K562 (cell line): ENCODE measurements at regions not wholly inside any gene's neighbourhood (a gene's known extent, or its start where the extent isn't known, plus 50 kb on each side); places are given as distances from the start of the nearest gene placed in this dataset.

ENCODE experiments used
- ATAC-seq: fragments of 200-7000 bp; cut with Tn5 transposase; 3 replicates; pipeline ENCODE4 v1.9.1; 2020; ENCODE audit warnings: moderate library complexity
- BruUV-seq: library from RNA; stranded (reverse); fragments of 400-500 nt; replicated peaks from 2 replicates; lab custom pipeline; 2021; lab: Mats Ljungman, UMichigan
- CTCF ChIA-PET: fragments of 300-600 bp; formaldehyde crosslinking; extraction: SDS; loops from one replicate; lab custom pipeline; 2021; ENCODE audit warnings: low intra/inter-chr PET ratio; lab: Yijun Ruan, JAX
- POLR2A ChIA-PET: fragments of 300-600, 350-650 bp; sonication (Branson Sonifier 250); formaldehyde crosslinking; extraction: SDS; loops from one replicate; lab custom pipeline; 2021; ENCODE audit warnings: antibody characterized with exemption, inconsistent platforms; lab: Yijun Ruan, JAX
- DNase-seq, 4 experiments: peaks; one replicate each; pipeline versions ENCODE4 v3.0.0 to v3.0.0-alpha.2; 2011 to 2018; ENCODE audit warnings: low spot score in 3 of 4, mixed read lengths in 3 of 4; ENCODE audit errors: extremely low read depth in 1 of 4
- FAIRE-seq: peaks from 2 replicates; lab custom pipeline; 2011; peaks lifted over from hg19 to GRCh38; lab: Jason Lieb, UNC
- H2AFZ ChIP-seq: 2 replicates; pipeline ENCODE4 v1.6.0; 2011; ENCODE audit warnings: low read depth, low read length, control low read depth, inconsistent platforms
- H3K27ac ChIP-seq: fragments of 200-600 bp; 3 replicates; pipeline ENCODE4 v1.8.0; 2011; ENCODE audit warnings: low read depth, mild to moderate bottlenecking, control low read depth, inconsistent platforms, low read length, moderate library complexity, mixed read lengths; ENCODE audit errors: extremely low read depth
- H3K27me3 ChIP-seq, 2 experiments: fragments of 300-600 bp in 1 of 2; 2 replicates in 1 of 2; 3 replicates in 1 of 2; pipeline versions ENCODE4 v1.6.0 to v1.8.0; 2011; ENCODE audit warnings: inconsistent platforms in 2 of 2, low read length in 2 of 2, mild to moderate bottlenecking in 1 of 2, mixed read lengths in 1 of 2, moderate library complexity in 1 of 2; ENCODE audit not compliant: control insufficient read depth in 2 of 2, insufficient read depth in 2 of 2
- H3K36me3 ChIP-seq: fragments of 300-600 bp; 3 replicates; pipeline ENCODE4 v1.8.0; 2011; ENCODE audit warnings: mild to moderate bottlenecking, low read length, inconsistent platforms; ENCODE audit not compliant: control insufficient read depth, insufficient read depth
- H3K4me1 ChIP-seq, 2 experiments: fragments of 200-600 bp in 1 of 2; replicated peaks in 1 of 2; 2 replicates in 1 of 2; 3 replicates in 1 of 2; pipeline versions ENCODE4 v1.5.1 to v1.8.0; 2011; ENCODE audit warnings: inconsistent platforms in 2 of 2, low read length in 2 of 2, mild to moderate bottlenecking in 1 of 2, mixed read lengths in 1 of 2, moderate library complexity in 1 of 2; ENCODE audit not compliant: control insufficient read depth in 2 of 2, insufficient read depth in 2 of 2
- H3K4me2 ChIP-seq: 2 replicates; pipeline ENCODE4 v1.6.1; 2011; ENCODE audit warnings: low read length, control low read depth, inconsistent platforms, mixed read lengths; ENCODE audit not compliant: insufficient read depth
- H3K4me3 ChIP-seq: fragments of 200-600 bp; sonication (generic), shearing (Covaris generic); 2 replicates; pipeline ENCODE4 v1.5.1; 2016; ENCODE audit warnings: control low read depth, inconsistent platforms
- H3K79me2 ChIP-seq: fragments of 200-600 bp; 3 replicates; pipeline ENCODE4 v1.8.0; 2011; ENCODE audit warnings: low read length, inconsistent platforms; ENCODE audit not compliant: control insufficient read depth, insufficient read depth
- H3K9ac ChIP-seq, 2 experiments: 2 replicates each; pipeline versions ENCODE4 v1.6.0 to v1.6.1; 2011; ENCODE audit warnings: low read depth in 2 of 2, low read length in 2 of 2, control low read depth in 1 of 2, inconsistent platforms in 1 of 2, mild to moderate bottlenecking in 1 of 2, mixed read lengths in 1 of 2; ENCODE audit not compliant: insufficient read depth in 1 of 2
- H3K9me1 ChIP-seq: one replicate; pipeline ENCODE4 v1.6.0; 2011; ENCODE audit warnings: inconsistent platforms, mild to moderate bottlenecking, low read length, moderate library complexity; ENCODE audit not compliant: control insufficient read depth, insufficient read depth
- H3K9me3 ChIP-seq: replicated peaks from 2 replicates; pipeline ENCODE4 v1.5.1; 2011; ENCODE audit warnings: low read depth, low read length, inconsistent platforms; ENCODE audit not compliant: control insufficient read depth, insufficient read depth
- H4K20me1 ChIP-seq: replicated peaks from 2 replicates; pipeline ENCODE4 v1.6.1; 2011; ENCODE audit warnings: low read length, inconsistent platforms, mixed read lengths; ENCODE audit not compliant: control insufficient read depth, insufficient read depth
- CAMTA2 ChIP-seq: fragments of 250-450 bp; sonication (Bioruptor Pico); conservative IDR thresholded peaks from 2 replicates; pipeline ENCODE4 v1.5.1; 2022
- CEBPB ChIP-seq: fragments of 450-650 bp; IDR thresholded peaks from 2 replicates; pipeline ENCODE4 v1.6.1; 2016; ENCODE audit warnings: missing genetic modification characterization, missing compliant biosample characterization
- CEBPG ChIP-seq, 3 experiments: fragments of 200-800 bp in 1 of 3; sonication (Bioruptor generic) in 1 of 3; sonication (generic) in 1 of 3; formaldehyde crosslinking in 1 of 3; IDR thresholded peaks in 2 of 3; conservative IDR thresholded peaks in 1 of 3; 2 replicates each; pipeline versions ENCODE4 v1.6.1 to v1.8.0; 2016 to 2022; ENCODE audit warnings: missing compliant biosample characterization in 2 of 3, missing genetic modification characterization in 2 of 3, mild to moderate bottlenecking in 1 of 3, missing genetic modification reagents in 1 of 3
- ELF4 ChIP-seq: fragments of 450-650 bp; formaldehyde crosslinking; IDR thresholded peaks from 2 replicates; pipeline ENCODE4 v1.4.0; 2022; ENCODE audit warnings: missing genetic modification characterization
- FUS ChIP-seq: fragments of 200-400 bp; formaldehyde crosslinking; optimal IDR thresholded peaks from 2 replicates; pipeline ENCODE3; 2017; ENCODE audit warnings: low read depth, low read length
- TCF3 ChIP-seq: sonication (generic); formaldehyde crosslinking; IDR thresholded peaks from 2 replicates; pipeline ENCODE4 v1.4.0; 2020; ENCODE audit warnings: mild to moderate bottlenecking, missing genetic modification reagents
- WHSC1 ChIP-seq: IDR thresholded peaks from one replicate; pipeline ENCODE4 v1.6.1; 2012; ENCODE audit warnings: low read length, control low read depth, inconsistent platforms
- ZBTB49 ChIP-seq: sonication (generic); formaldehyde crosslinking; IDR thresholded peaks from 2 replicates; pipeline ENCODE4 v1.8.0; 2022; ENCODE audit warnings: missing genetic modification reagents, mild to moderate bottlenecking, borderline replicate concordance
- ZNF707 ChIP-seq: fragments of 250-450 bp; sonication (Bioruptor Pico); conservative IDR thresholded peaks from 2 replicates; pipeline ENCODE4 v1.8.0; 2022; ENCODE audit warnings: inconsistent platforms, mild to moderate bottlenecking, moderate library complexity
- WGBS: fragments of 100-300 bp; shearing (Covaris generic); methylation state at CpG from one replicate; pipeline ENCODE4 v1.1.6; 2016; ENCODE audit warnings: low coverage, mixed read lengths; ENCODE audit not compliant: insufficient coverage; ENCODE audit errors: missing lambda C conversion rate; 5-methylcytosine and 5-hydroxymethylcytosine counted together
- in situ Hi-C: fragments of 300-500 bp; cut with MboI; formaldehyde crosslinking; loops from 4 replicates; pipeline ENCODE4 v1.15.0; 2018; ENCODE audit warnings: inconsistent platforms, mixed read lengths
- intact Hi-C: fragments of 100-400 bp; cut with micrococcal nuclease; formaldehyde crosslinking; loops from 2 replicates; pipeline ENCODE4 v1.14.2; 2022

- no peak for FAIRE-seq
- no peak overlapping the region for H3K4me3 ChIP-seq
- no peaks in the 10 kb centered on the region for H3K9me1 ChIP-seq
- H3K36me3 ChIP-seq, result no peaks in the 10 kb centered on the region
- H3K4me1 ChIP-seq, result no peaks in the 10 kb centered on the region
- no peak overlapping the region for H2AFZ ChIP-seq
- in situ Hi-C loops, result no loop called here
- TF ChIP-seq WHSC1, result no peak
- no peak for TF ChIP-seq CEBPG (CRISPR knock-in tag; IDR thresholded peaks at IDR 0.05)
- peak in 1 of 2 experiments; percentile 67; a peak in 2 of 4 replicates for TF ChIP-seq CEBPG (tag; conservative IDR thresholded peaks at IDR 0.05 in 1 of 2, IDR thresholded peaks at IDR 0.05 in 1 of 2)
- TF ChIP-seq CEBPB (tag), result peak; percentile 29; the same call in 1 of the 2 replicates
- H3K27ac ChIP-seq, result no peak overlapping the region
- ChIA-PET POLR2A (no interaction called here), CTCF (no interaction called here)
- no peak for ATAC-seq
- WGBS, result 5% methylated on average over 1 of the region's 1 CpG
- no peak overlapping the region for H3K4me2 ChIP-seq
- H3K27me3 ChIP-seq, result no peaks in the 10 kb centered on the region
- BruUV-seq, result no TSS peak
- intact Hi-C loops, result no loop called here
- no peak for DNase-seq
- no peaks in the 10 kb centered on the region for H4K20me1 ChIP-seq
- H3K9ac ChIP-seq, result no peak overlapping the region
- H3K79me2 ChIP-seq, result no peaks in the 10 kb centered on the region
- H3K9me3 ChIP-seq, result no peaks in the 10 kb centered on the region; the same call in 1 of the 2 replicates
Measured at GRCh38 chr2:51734115-51734514, 702.2 kb upstream of the NRXN1 start.

- no TSS peak for BruUV-seq
- Histone ChIP-seq H3K4me2 (no peak overlapping the region), H3K79me2 (no peaks in the 10 kb centered on the region), H3K4me3 (no peak overlapping the region), H3K27ac (no peak overlapping the region), H3K27me3 (no peaks in the 10 kb centered on the region), H3K9me1 (no peaks in the 10 kb centered on the region), H3K4me1 (no peaks in the 10 kb centered on the region), H3K9me3 (no peaks in the 10 kb centered on the region; the same call in 1 of the 2 replicates), H2AFZ (no peak overlapping the region), H3K36me3 (no peaks in the 10 kb centered on the region), H4K20me1 (no peaks in the 10 kb centered on the region), H3K9ac (no peak overlapping the region)
- WGBS, result 0% methylated on average over 1 of the region's 1 CpG
- POLR2A ChIA-PET, result no interaction called here
- ATAC-seq (no peak), DNase-seq (no peak), FAIRE-seq (no peak)
- CTCF ChIA-PET, result no interaction called here
- in situ Hi-C loops, result no loop called here
- intact Hi-C loops, result no loop called here
- no peak for TF ChIP-seq CAMTA2 (CRISPR knock-in tag)
- no peak for TF ChIP-seq FUS
- no peak for TF ChIP-seq TCF3
- TF ChIP-seq ELF4, result no peak
- no peak for TF ChIP-seq ZBTB49 (CRISPR knock-in tag)
- no peak for TF ChIP-seq ZNF707
Measured at GRCh38 chr2:51723691-51724090, 691.8 kb upstream of the NRXN1 start.
